ENCODE measurements at regions not wholly inside any gene's neighbourhood (a gene's known extent, or its start where the extent isn't known, plus 50 kb on each side); places are given as distances from the start of the nearest gene placed in this dataset.

DNA sequence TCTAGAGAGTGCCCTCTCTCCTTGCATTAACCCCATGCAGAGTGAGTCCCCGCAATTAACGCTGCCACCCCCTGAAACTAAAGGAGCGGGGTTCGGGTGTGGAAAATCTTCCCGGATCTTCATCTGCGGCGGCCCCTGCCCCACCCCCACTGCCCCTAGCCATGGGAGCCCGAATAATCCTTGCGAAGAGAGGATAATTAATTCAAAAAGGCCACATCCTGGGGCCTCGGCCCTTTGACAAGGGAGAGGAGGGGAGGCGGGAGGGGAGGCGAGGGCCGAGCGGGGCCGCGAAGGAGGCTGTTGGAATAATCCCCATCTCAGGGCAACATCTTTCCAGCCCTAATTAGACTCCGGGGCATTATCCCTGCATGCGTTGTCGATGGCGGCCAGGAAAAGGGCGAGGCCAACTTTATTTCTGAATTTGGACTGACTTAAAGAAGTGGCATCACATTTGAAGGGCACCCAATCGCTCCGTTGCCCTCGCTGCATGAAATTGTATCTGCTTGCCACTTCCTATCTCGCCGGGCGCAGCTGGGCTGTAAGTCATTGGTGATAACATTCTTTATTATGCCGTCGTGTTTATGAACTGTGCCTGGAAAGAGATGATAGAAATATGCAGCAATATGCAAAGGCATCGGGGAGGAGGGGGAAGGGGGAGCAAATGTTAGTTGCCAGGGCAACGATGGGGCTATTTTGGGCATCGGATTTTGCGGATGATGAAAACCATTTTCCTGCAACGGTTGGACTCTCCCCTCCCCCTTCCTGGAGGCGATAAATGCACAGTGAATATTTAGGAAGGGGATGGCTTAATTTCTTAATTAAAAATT lies 387.1 kb upstream of the TNRC6C start (continued):
- TF ChIP-seq FOXP4 (CRISPR knock-in tag; IDR thresholded peaks at IDR 0.05; ENCODE audit: borderline replicate concordance) (no peak), ZNF785 (CRISPR knock-in tag; IDR thresholded peaks at IDR 0.05) (no peak), ZNF639 (CRISPR knock-in tag; conservative IDR thresholded peaks at IDR 0.05 in 1 of 2, IDR thresholded peaks at IDR 0.05 in 1 of 2) (peak in 1 of 2 experiments; percentile 47; a peak in 1 of 4 replicates), XRCC3 (IDR thresholded peaks at IDR 0.05) (no peak), ZFP30 (CRISPR knock-in tag; IDR thresholded peaks at IDR 0.05; ENCODE audit: borderline replicate concordance) (no peak), DEAF1 (CRISPR knock-in tag; IDR thresholded peaks at IDR 0.05) (no peak), ZNF282 (CRISPR knock-in tag; IDR thresholded peaks at IDR 0.05) (no peak), JUNB (CRISPR knock-in tag; conservative IDR thresholded peaks at IDR 0.05) (no peak), ZNF174 (CRISPR knock-in tag; IDR thresholded peaks at IDR 0.05) (no peak), ID3 (CRISPR knock-in tag; IDR thresholded peaks at IDR 0.05) (no peak), ID3 (tag; IDR thresholded peaks at IDR 0.05) (peak; percentile 61; the same call in 1 of the 2 replicates), ZNF584 (CRISPR knock-in tag; IDR thresholded peaks at IDR 0.05; ENCODE audit: low read depth) (no peak), PURB (CRISPR knock-in tag; IDR thresholded peaks at IDR 0.05; ENCODE audit: low read depth) (no peak), FOXJ2 (tag; IDR thresholded peaks at IDR 0.05) (no peak), RBBP5 (IDR thresholded peaks at IDR 0.05; ENCODE audit: borderline replicate concordance, insufficient read depth, low read length, poor library complexity, severe bottlenecking) (no peak), TFAP4 (CRISPR knock-in tag; IDR thresholded peaks at IDR 0.05; ENCODE audit: borderline replicate concordance) (peak; percentile 82), ZNF41 (CRISPR knock-in tag; conservative IDR thresholded peaks at IDR 0.05) (no peak), ZNF586 (CRISPR knock-in tag; conservative IDR thresholded peaks at IDR 0.05) (no peak), NR4A1 (CRISPR knock-in tag; IDR thresholded peaks at IDR 0.05) (no peak), NR4A1 (tag; IDR thresholded peaks at IDR 0.05) (no peak), ZNF263 (CRISPR knock-in tag; IDR thresholded peaks at IDR 0.05; ENCODE audit: borderline replicate concordance) (peak; percentile 32; the same call in 1 of the 2 replicates)
